Breast epithelium (tissue), 4 donors: ENCODE measurements at regions not wholly inside any gene's neighbourhood (a gene's known extent, or its start where the extent isn't known, plus 50 kb on each side); places are given as distances from the start of the nearest gene placed in this dataset.
"Not testable (repeated sequence)": the region's sequence is repeated elsewhere in the genome, so short reads cannot be mapped to it uniquely, and the experiment has no call there.

Experiments used
- DNase-seq, 2 donors: peaks; one replicate each; pipeline ENCODE4 v3.0.0-alpha.2; 2019; ENCODE audit warnings: low spot score in 2 of 2
- H3K27ac ChIP-seq, 2 donors: fragments of 200-600 bp; sonication (generic) in 1 of 2; one replicate each; pipeline ENCODE4 v1.5.1; 2016 to 2019; ENCODE audit warnings: mild to moderate bottlenecking in 1 of 2
- H3K27me3 ChIP-seq, 2 donors: fragments of 200-600 bp; sonication (generic) in 1 of 2; one replicate each; pipeline versions ENCODE4 v1.5.1 to v1.6.0; 2017 to 2019; ENCODE audit warnings: control low read depth in 1 of 2, mild to moderate bottlenecking in 1 of 2
- H3K36me3 ChIP-seq: fragments of 200-600 bp; one replicate; pipeline ENCODE4 v1.5.1; 2019
- H3K4me1 ChIP-seq, 2 donors: fragments of 200-600 bp; sonication (generic); one replicate each; pipeline ENCODE4 v1.5.1; 2016 to 2019; ENCODE audit warnings: control low read depth in 1 of 2
- H3K4me3 ChIP-seq, 3 donors: fragments of 200-600 bp; sonication (generic); 1 replicate in 2 of 3; 2 replicates in 1 of 3; pipeline ENCODE4 v1.5.1; 2016 to 2019; ENCODE audit warnings: mild to moderate bottlenecking in 3 of 3, moderate library complexity in 2 of 3
- H3K9me3 ChIP-seq, 2 donors: fragments of 200-600 bp; sonication (generic) in 1 of 2; one replicate each; pipeline ENCODE4 v1.5.1; 2016 to 2019; ENCODE audit warnings: control low read depth in 1 of 2
- intact Hi-C: fragments of 100-400 bp; cut with DNase I; formaldehyde crosslinking; loops from one replicate; pipeline ENCODE4 v1.15.1; 2023; ENCODE audit warnings: low total_unique reads

DNA sequence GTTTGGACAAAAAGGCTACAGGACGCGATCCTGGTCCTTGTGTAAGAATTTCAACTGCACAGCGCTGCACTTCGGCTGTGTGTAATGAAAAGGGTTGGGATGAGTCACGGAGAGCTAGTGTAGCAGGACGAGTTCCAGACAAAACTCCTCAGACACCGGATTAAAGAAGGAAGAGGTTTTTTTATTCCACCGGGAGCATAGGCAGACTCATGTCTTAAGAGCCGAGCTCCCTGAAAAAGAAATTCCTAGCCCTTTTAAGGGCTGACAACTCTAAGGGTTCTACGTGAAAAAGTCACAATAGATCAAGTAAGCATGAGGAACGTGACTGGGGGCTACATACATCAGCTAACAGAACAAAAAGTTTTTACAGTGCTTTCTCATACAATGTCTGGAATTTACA, 54.8 kb upstream of the FAM90A1 start:
- intact Hi-C loops, H3K27ac ChIP-seq, H3K9me3 ChIP-seq, H3K4me3 ChIP-seq, DNase-seq, H3K4me1 ChIP-seq, H3K27me3 ChIP-seq, H3K36me3 ChIP-seq: not testable (repeated sequence)

- H3K4me1 ChIP-seq, H3K36me3 ChIP-seq, DNase-seq, H3K27ac ChIP-seq, intact Hi-C loops, H3K4me3 ChIP-seq, H3K27me3 ChIP-seq, H3K9me3 ChIP-seq: not testable (repeated sequence)
These were observed 58.3 kb upstream of the FAM90A1 start for GRCh38 chr12:8285681-8286080.

GRCh38 chr12:8291764-8292163, 64.3 kb upstream of the FAM90A1 start:
- H3K9me3 ChIP-seq, intact Hi-C loops: not testable (repeated sequence)

DNA sequence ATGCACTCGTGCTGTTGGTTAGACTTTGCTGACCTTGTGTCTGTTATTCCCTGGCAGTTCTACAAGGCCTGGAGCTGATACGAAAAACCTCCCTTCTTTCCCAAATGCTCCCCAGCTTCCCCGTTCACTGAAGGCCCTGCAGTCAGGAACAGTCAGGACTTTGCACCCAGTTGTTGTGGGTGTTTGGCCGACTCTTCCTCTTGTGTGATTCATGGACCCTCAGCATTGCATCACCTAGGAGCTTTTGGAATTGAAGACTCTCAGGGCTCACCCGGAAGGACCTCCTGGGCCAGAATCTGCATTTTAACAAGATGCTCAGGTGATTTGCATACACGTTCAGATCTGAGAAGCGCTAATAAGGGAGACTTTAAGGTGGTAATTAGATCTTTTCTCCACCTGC, 67.2 kb upstream of the FAM90A1 start:
- H3K27ac ChIP-seq, H3K9me3 ChIP-seq, intact Hi-C loops, H3K27me3 ChIP-seq, DNase-seq, H3K36me3 ChIP-seq, H3K4me1 ChIP-seq, H3K4me3 ChIP-seq: not testable (repeated sequence)

More at GRCh38 chr12:8291764-8292163, 64.3 kb upstream of the FAM90A1 start:
- not testable (repeated sequence) for H3K4me1 ChIP-seq, H3K36me3 ChIP-seq, H3K4me3 ChIP-seq, H3K27me3 ChIP-seq, H3K27ac ChIP-seq
- DNase-seq: peak in 1 of 2 donors; percentile 22

- DNase-seq, H3K9me3 ChIP-seq, intact Hi-C loops, H3K36me3 ChIP-seq, H3K4me3 ChIP-seq, H3K4me1 ChIP-seq, H3K27ac ChIP-seq, H3K27me3 ChIP-seq: not testable (repeated sequence)
These were observed 81.2 kb upstream of the FAM90A1 start for GRCh38 chr12:8308611-8309010.

GRCh38 chr12:8315997-8316396, 88.6 kb upstream of the FAM90A1 start:
- H3K9me3 ChIP-seq, H3K4me1 ChIP-seq, H3K27ac ChIP-seq, DNase-seq, H3K27me3 ChIP-seq, H3K4me3 ChIP-seq, H3K36me3 ChIP-seq, intact Hi-C loops: not testable (repeated sequence)

DNA sequence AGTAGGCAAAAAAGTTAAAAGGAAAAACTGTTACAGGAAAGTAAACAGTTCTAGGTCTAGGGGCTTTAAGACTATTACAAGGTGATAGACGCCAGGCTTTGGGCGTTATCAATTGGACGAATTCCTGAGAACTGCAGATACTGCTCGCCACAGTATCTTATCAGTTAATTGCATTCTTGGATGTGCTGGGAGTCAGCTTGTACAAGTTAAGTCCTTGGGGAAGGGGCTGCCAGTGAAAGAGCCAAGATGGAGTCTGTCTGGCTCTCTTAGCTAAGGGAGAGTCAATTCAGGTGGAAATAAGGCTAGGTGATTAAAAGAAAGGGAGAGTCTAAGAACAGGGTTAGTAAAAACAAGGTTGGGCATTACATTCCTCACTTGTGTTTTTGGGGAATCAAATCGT, 90.3 kb upstream of the FAM90A1 start:
- H3K9me3 ChIP-seq, H3K27ac ChIP-seq, H3K4me1 ChIP-seq, H3K36me3 ChIP-seq, H3K27me3 ChIP-seq, H3K4me3 ChIP-seq, DNase-seq, intact Hi-C loops: not testable (repeated sequence)

DNA sequence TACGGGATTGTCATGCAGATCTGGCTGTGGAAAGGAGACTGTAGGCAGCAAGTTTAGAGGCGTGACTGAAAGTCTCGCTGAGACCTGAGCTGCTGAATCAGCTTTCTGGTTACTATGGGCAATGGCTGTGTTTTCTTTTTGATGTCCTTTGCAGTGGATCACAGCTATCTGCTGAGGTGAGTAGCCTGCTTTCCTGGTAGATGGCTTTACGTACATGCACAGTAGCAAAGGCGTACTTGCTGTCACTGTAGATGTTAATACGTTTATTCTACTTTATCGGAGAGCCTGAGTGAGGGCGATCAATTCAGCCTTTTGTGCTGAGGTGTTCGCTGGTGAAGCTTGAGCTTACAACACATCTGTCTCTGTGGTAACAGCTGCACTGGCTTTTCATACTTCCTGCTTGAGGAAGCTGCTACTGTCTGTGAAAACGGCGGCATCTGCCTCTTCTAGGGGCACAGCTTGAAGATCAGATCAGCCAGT, 92.9 kb upstream of the FAM90A1 start:
- peak overlapping the region in 1 of 3 donors; percentile 33 for H3K4me3 ChIP-seq
- DNase-seq, H3K36me3 ChIP-seq, H3K27me3 ChIP-seq, H3K27ac ChIP-seq, H3K4me1 ChIP-seq, intact Hi-C loops, H3K9me3 ChIP-seq: not testable (repeated sequence)

- intact Hi-C loops, H3K4me3 ChIP-seq, H3K27ac ChIP-seq, H3K4me1 ChIP-seq, H3K9me3 ChIP-seq, DNase-seq, H3K27me3 ChIP-seq, H3K36me3 ChIP-seq: not testable (repeated sequence)
These were observed 93.5 kb upstream of the FAM90A1 start for GRCh38 chr12:8320791-8321370.

DNA sequence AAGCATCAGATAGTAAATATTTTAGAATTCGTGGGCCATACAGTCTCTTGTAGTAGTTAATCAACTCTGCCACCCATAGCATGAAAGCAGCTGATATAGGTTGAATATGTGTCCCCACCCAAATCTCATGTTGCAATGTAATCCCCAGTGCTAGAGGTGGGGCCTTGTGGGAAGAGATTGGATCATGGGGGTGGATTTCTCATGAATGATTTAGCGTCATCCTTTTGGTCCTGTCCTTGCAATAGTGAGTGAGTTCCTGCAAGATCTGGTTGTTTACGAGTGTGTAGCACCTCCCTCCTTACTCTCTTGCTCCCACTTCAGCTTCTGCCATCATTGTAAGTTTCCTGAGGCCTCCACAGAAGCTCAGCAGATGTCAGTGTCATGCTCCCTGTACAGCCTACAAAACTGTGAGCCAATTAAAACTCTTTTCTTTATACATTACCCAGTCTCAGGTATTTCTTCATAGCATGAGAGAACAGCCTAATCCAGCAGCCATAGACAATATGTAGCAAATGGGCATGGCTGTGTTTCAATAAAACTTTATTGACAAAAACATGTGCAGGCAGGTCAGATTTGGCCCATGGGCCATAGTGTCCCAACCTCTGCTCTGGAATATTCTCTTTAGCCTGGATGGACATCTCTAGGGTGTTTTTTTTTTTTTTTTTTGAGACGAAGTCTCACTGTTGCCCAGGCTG, 97.9 kb upstream of the FAM90A1 start:
- H3K27me3 ChIP-seq, H3K4me1 ChIP-seq, H3K36me3 ChIP-seq, H3K27ac ChIP-seq, H3K4me3 ChIP-seq, DNase-seq, H3K9me3 ChIP-seq, intact Hi-C loops: not testable (repeated sequence)

- DNase-seq, H3K9me3 ChIP-seq, H3K27me3 ChIP-seq, H3K4me1 ChIP-seq, H3K4me3 ChIP-seq, intact Hi-C loops, H3K27ac ChIP-seq, H3K36me3 ChIP-seq: not testable (repeated sequence)
These were observed 101.4 kb upstream of the FAM90A1 start for GRCh38 chr12:8328835-8329234.

DNA sequence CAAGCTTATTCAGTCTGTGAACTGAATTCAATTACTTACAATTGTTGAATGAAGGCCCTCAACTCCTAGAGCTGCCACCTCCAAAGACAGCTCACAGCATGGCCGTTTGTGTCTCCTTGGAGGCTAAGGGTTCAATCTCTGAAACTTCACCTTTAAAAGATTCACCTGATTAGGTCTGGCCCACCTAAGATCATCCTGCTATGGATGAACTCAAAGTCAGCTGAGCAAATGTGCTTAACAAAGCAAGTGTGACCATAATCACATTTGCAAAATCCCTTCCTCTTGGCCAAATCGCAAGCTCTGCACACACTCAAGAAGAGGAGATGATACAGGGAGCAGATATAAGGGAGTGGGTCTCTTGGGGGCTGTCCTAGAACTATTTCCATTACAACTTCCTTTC, 105.0 kb upstream of the FAM90A1 start:
- DNase-seq, H3K4me3 ChIP-seq, H3K27ac ChIP-seq, H3K27me3 ChIP-seq, H3K4me1 ChIP-seq, intact Hi-C loops, H3K36me3 ChIP-seq, H3K9me3 ChIP-seq: not testable (repeated sequence)

DNA sequence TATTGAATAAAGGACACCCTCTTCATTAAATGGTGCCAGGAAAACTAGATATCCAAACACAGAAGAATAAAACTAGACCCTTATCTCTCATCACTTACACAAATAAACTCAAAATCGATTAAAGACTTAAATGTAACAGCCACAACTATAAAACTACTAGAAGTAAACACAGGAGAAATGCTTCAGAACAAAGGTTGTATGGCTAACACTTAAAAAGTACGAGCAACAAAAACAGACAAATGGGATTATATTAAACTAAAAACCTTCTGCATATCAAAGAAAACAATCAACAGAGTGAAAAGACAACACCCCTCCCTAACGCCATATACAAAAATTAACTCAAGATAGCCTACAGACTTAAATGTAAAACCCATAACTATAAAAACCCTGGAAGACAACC, 104.7 kb upstream of the CLEC6A start:
- H3K9me3 ChIP-seq, H3K4me1 ChIP-seq, H3K27me3 ChIP-seq, H3K4me3 ChIP-seq, H3K27ac ChIP-seq, DNase-seq, H3K36me3 ChIP-seq, intact Hi-C loops: not testable (repeated sequence)

GRCh38 chr12:8354741-8355140, 101.0 kb upstream of the CLEC6A start:
- H3K27ac ChIP-seq, intact Hi-C loops, H3K9me3 ChIP-seq, H3K4me1 ChIP-seq, H3K36me3 ChIP-seq, DNase-seq, H3K27me3 ChIP-seq, H3K4me3 ChIP-seq: not testable (repeated sequence)
